Endothelial cell of umbilical vein (primary cell): ENCODE measurements at regions not wholly inside any gene's neighbourhood (a gene's known extent, or its start where the extent isn't known, plus 50 kb on each side); places are given as distances from the start of the nearest gene placed in this dataset.

Experiments
- BruUV-seq: library from RNA; stranded (reverse); fragments of 400-500 nt; replicated peaks from 2 replicates; lab custom pipeline; 2021; lab: Mats Ljungman, UMichigan
- CTCF ChIA-PET: fragments of 300-600, 350-600 bp; sonication (Branson Sonifier 250); formaldehyde crosslinking; loops from one replicate; lab custom pipeline; 2021; ENCODE audit warnings: antibody characterized with exemption, inconsistent platforms; lab: Charles Lee
- POLR2A ChIA-PET: fragments of 300-600, 350-600 bp; sonication (Branson Sonifier 250); formaldehyde crosslinking; loops from one replicate; lab custom pipeline; 2021; ENCODE audit warnings: antibody characterized with exemption, inconsistent platforms; lab: Charles Lee
- DNase-seq: peaks from one replicate; pipeline ENCODE4 v3.0.0-alpha.2; 2011; ENCODE audit warnings: low read depth, low spot score
- FAIRE-seq: peaks from 2 replicates; lab custom pipeline; 2011; peaks lifted over from hg19 to GRCh38; lab: Jason Lieb, UNC
- H2AFZ ChIP-seq: 2 replicates; pipeline ENCODE4 v1.6.0; 2012; ENCODE audit warnings: low read depth, low read length, control low read depth, inconsistent platforms
- H3K27ac ChIP-seq: 2 replicates; pipeline ENCODE4 v1.5.1; 2011; ENCODE audit warnings: low read depth, mild to moderate bottlenecking, control low read depth, low read length, moderate library complexity; ENCODE audit not compliant: insufficient read depth
- H3K27me3 ChIP-seq, 2 experiments: 2 replicates each; pipeline versions ENCODE4 v1.6.0 to v1.6.1; 2011; ENCODE audit warnings: low read length in 2 of 2, mixed read lengths in 1 of 2; ENCODE audit not compliant: control insufficient read depth in 2 of 2, insufficient read depth in 2 of 2
- H3K36me3 ChIP-seq, 2 experiments: 2 replicates in 1 of 2; 3 replicates in 1 of 2; pipeline ENCODE4 v1.5.1; 2011; ENCODE audit warnings: low read length in 2 of 2, mild to moderate bottlenecking in 1 of 2, moderate library complexity in 1 of 2; ENCODE audit not compliant: control insufficient read depth in 2 of 2, insufficient read depth in 2 of 2; ENCODE audit errors: extremely low read depth in 1 of 2
- H3K4me1 ChIP-seq: 3 replicates; pipeline ENCODE4 v1.5.1; 2011; ENCODE audit warnings: mild to moderate bottlenecking, low read length; ENCODE audit not compliant: control insufficient read depth, insufficient read depth; ENCODE audit errors: extremely low read depth
- H3K4me2 ChIP-seq: 2 replicates; pipeline ENCODE4 v1.6.1; 2011; ENCODE audit warnings: low read length, control low read depth, mixed read lengths; ENCODE audit not compliant: insufficient read depth
- H3K4me3 ChIP-seq, 3 experiments: fragments of 200-600 bp in 1 of 3; sonication (generic), shearing (Covaris generic) in 1 of 3; replicated peaks in 1 of 3; 2 replicates each; pipeline ENCODE4 v1.5.1; 2011 to 2016; ENCODE audit warnings: control low read depth in 3 of 3, low read length in 3 of 3, mild to moderate bottlenecking in 2 of 3, inconsistent platforms in 1 of 3, low read depth in 1 of 3, moderate library complexity in 1 of 3; ENCODE audit not compliant: insufficient read depth in 1 of 3
- H3K79me2 ChIP-seq: 2 replicates; pipeline ENCODE4 v1.6.0; 2012; ENCODE audit warnings: low read length, inconsistent platforms; ENCODE audit not compliant: control insufficient read depth, insufficient read depth
- H3K9ac ChIP-seq: replicated peaks from 2 replicates; pipeline ENCODE3; 2011; ENCODE audit warnings: low read length, control low read depth; ENCODE audit not compliant: insufficient read depth; ENCODE audit errors: extremely low read depth
- H3K9me1 ChIP-seq: replicated peaks from 3 replicates; pipeline ENCODE4 v1.6.0; 2011; ENCODE audit warnings: mild to moderate bottlenecking, low read length; ENCODE audit not compliant: control insufficient read depth, insufficient read depth; ENCODE audit errors: extremely low read depth
- H3K9me3 ChIP-seq: replicated peaks from 2 replicates; pipeline ENCODE4 v1.5.1; 2012; ENCODE audit warnings: low read length, inconsistent platforms; ENCODE audit not compliant: control insufficient read depth, insufficient read depth
- H4K20me1 ChIP-seq: replicated peaks from 2 replicates; pipeline ENCODE3; 2011; ENCODE audit warnings: mild to moderate bottlenecking, low read length; ENCODE audit not compliant: control insufficient read depth, insufficient read depth; ENCODE audit errors: extremely low read depth
- EZH2 ChIP-seq: IDR thresholded peaks from 2 replicates; pipeline ENCODE4 v1.6.1; 2012; ENCODE audit warnings: borderline replicate concordance, low read depth, mild to moderate bottlenecking, moderate library complexity, low read length, inconsistent platforms; ENCODE audit not compliant: severe bottlenecking
- FOS ChIP-seq: IDR thresholded peaks from 2 replicates; pipeline ENCODE4 v1.6.1; 2011; ENCODE audit warnings: mild to moderate bottlenecking, low read length, moderate library complexity, borderline replicate concordance; ENCODE audit not compliant: insufficient read depth
- GATA2 ChIP-seq: IDR thresholded peaks from 2 replicates; pipeline ENCODE4 v1.7.0; 2011; ENCODE audit warnings: low read depth, mild to moderate bottlenecking, moderate library complexity, mixed read lengths, low read length; ENCODE audit not compliant: insufficient read length, insufficient read depth
- JUN ChIP-seq: IDR thresholded peaks from 2 replicates; pipeline ENCODE4 v1.6.1; 2011; ENCODE audit warnings: borderline replicate concordance, low read depth; ENCODE audit not compliant: insufficient read length, insufficient read depth
- MAX ChIP-seq: IDR thresholded peaks from 2 replicates; pipeline ENCODE4 v1.6.1; 2011; ENCODE audit not compliant: insufficient read depth, insufficient read length
- MYC ChIP-seq: IDR thresholded peaks from one replicate; pipeline ENCODE4 v1.6.1; 2011; ENCODE audit warnings: mild to moderate bottlenecking, low read depth, low read length
- POLR2A ChIP-seq: IDR thresholded peaks from 2 replicates; pipeline ENCODE4 v1.6.1; 2012; ENCODE audit warnings: low read depth, mild to moderate bottlenecking, control low read depth, low read length
- POLR2AphosphoS5 ChIP-seq: IDR thresholded peaks from 2 replicates; pipeline ENCODE4 v1.6.1; 2012; ENCODE audit warnings: low read depth, mild to moderate bottlenecking, control low read depth, low read length, moderate library complexity; ENCODE audit not compliant: insufficient read depth
- dilution Hi-C: fragments of 300-500 bp; cut with MboI; formaldehyde crosslinking; loops from one replicate; pipeline ENCODE4 v1.15.0; 2019; ENCODE audit warnings: low sequenced_read_pairs; ENCODE audit not compliant: extremely low pct_ligation_motif_present
- intact Hi-C: fragments of 100-400 bp; cut with micrococcal nuclease; formaldehyde crosslinking; loops from one replicate; pipeline ENCODE4 v1.10.0; 2022
- TF ChIP-seq, protein P1 (sequence below), 2 donors: IDR thresholded peaks; 1 replicate in 1 of 2; 2 replicates in 1 of 2; pipeline ENCODE4 v1.5.1; 2011; ENCODE audit warnings: low read length in 2 of 2, mild to moderate bottlenecking in 2 of 2, moderate library complexity in 2 of 2, control low read depth in 1 of 2, inconsistent platforms in 1 of 2, low read depth in 1 of 2; ENCODE audit not compliant: insufficient read depth in 1 of 2; ENCODE audit errors: extremely low read depth in 1 of 2

DNA sequence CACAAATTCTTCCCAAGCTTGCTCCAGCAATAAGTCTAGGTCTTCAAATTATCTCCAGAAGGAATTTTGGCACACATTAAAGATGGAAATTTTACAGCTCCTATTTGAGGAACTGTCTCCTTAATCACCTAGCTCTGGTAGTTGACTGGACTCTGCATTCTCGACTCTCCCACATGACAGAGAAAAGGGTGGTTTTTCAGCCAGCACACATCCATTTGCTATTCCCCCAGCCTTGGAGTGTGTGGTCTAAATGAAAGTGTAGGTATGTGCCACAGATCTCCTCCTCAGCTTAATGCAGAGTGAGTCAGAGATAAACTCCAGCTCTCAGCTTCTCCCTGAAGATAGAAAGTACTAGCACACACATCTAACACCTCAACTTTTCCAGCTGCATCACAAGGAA is 62.2 kb upstream of the ALCAM start:
- Histone ChIP-seq H3K79me2 (no peaks in the 10 kb centered on the region), H3K36me3 (no peaks in the 10 kb centered on the region), H4K20me1 (no peaks in the 10 kb centered on the region), H3K9me1 (no peaks in the 10 kb centered on the region), H3K4me2 (no peak overlapping the region), H2AFZ (no peak overlapping the region), H3K9ac (no peak overlapping the region), H3K4me3 (no peak overlapping the region), H3K9me3 (no peaks in the 10 kb centered on the region), H3K27ac (no peak overlapping the region), H3K27me3 (no peaks in the 10 kb centered on the region), H3K4me1 (no peaks in the 10 kb centered on the region)
- intact Hi-C loops, result no loop called here
- POLR2A ChIA-PET, result interaction anchor here (0.6 kb wide), 1 partner anchor 341 kb away, joined by 3 read pairs; no protein-coding TSS in a partner anchor
- CTCF ChIA-PET, result interaction anchor here (1.2 kb wide), 1 partner anchor 11 kb away, joined by 4 read pairs; no protein-coding TSS in a partner anchor
- dilution Hi-C loops, result no loop called here
- no TSS peak for BruUV-seq
- no peak for DNase-seq
- FAIRE-seq, result no peak
- no peak for TF ChIP-seq FOS
- no peak for TF ChIP-seq JUN
- no peak for TF ChIP-seq EZH2
- TF ChIP-seq POLR2A, result no peak
- TF ChIP-seq, protein P1, sequence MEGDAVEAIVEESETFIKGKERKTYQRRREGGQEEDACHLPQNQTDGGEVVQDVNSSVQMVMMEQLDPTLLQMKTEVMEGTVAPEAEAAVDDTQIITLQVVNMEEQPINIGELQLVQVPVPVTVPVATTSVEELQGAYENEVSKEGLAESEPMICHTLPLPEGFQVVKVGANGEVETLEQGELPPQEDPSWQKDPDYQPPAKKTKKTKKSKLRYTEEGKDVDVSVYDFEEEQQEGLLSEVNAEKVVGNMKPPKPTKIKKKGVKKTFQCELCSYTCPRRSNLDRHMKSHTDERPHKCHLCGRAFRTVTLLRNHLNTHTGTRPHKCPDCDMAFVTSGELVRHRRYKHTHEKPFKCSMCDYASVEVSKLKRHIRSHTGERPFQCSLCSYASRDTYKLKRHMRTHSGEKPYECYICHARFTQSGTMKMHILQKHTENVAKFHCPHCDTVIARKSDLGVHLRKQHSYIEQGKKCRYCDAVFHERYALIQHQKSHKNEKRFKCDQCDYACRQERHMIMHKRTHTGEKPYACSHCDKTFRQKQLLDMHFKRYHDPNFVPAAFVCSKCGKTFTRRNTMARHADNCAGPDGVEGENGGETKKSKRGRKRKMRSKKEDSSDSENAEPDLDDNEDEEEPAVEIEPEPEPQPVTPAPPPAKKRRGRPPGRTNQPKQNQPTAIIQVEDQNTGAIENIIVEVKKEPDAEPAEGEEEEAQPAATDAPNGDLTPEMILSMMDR (IDR thresholded peaks at IDR 0.05; ENCODE audit: extremely low read depth in 1 of 2, insufficient read depth in 1 of 2, low read depth in 1 of 2, low read length in 2 of 2), result no peak
- no peak for TF ChIP-seq GATA2
- no peak for TF ChIP-seq POLR2AphosphoS5
- no peak for TF ChIP-seq MAX
- no peak for TF ChIP-seq MYC
